IMR-90 (cell line): ENCODE measurements at regions not wholly inside any gene's neighbourhood (a gene's known extent, or its start where the extent isn't known, plus 50 kb on each side); places are given as distances from the start of the nearest gene placed in this dataset.

ENCODE experiments used
- CTCF ChIP-seq: conservative IDR thresholded peaks from 2 replicates; pipeline ENCODE4 v1.5.1; 2012; ENCODE audit warnings: mild to moderate bottlenecking, low read depth, low read length, improper control_type of control experiment
- POLR2A ChIP-seq: IDR thresholded peaks from 2 replicates; pipeline ENCODE4 v1.6.1; 2012; ENCODE audit warnings: mild to moderate bottlenecking, low read depth, low read length
- RAD21 ChIP-seq: IDR thresholded peaks from 2 replicates; pipeline ENCODE4 v1.6.1; 2012; ENCODE audit warnings: low read length, improper control_type of control experiment
- RCOR1 ChIP-seq: IDR thresholded peaks from 2 replicates; pipeline ENCODE4 v1.6.1; 2012; ENCODE audit warnings: mild to moderate bottlenecking, low read length, improper control_type of control experiment; ENCODE audit not compliant: insufficient replicate concordance
- RFX5 ChIP-seq: IDR thresholded peaks from 2 replicates; pipeline ENCODE4 v1.8.0; 2012; ENCODE audit warnings: low read depth, mild to moderate bottlenecking, low read length, moderate library complexity

DNA sequence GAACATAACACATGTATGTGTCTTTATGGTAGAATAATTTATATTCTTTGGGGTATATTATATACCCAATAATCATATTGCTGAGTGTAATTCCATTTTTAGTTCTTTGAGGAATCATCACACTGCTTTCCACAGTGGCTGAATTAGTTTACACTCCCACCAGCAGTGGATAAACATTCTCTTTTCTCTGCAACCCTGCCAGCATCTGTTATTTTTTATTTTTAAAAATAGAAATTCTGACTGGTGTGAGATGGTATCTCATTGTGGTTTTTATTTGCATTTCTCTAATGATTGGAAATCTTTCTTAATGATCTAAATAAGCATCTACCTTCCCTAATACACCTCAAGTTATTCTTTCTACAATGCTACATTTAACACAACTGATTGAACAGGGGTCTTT, 346.2 kb upstream of the LYPLAL1 start:
- no peak for TF ChIP-seq CTCF
- no peak for TF ChIP-seq POLR2A
- TF ChIP-seq RFX5 = no peak
- TF ChIP-seq RAD21 = no peak
- TF ChIP-seq RCOR1 = no peak
